ENCODE measurements at regions not wholly inside any gene's neighbourhood (a gene's known extent, or its start where the extent isn't known, plus 50 kb on each side); places are given as distances from the start of the nearest gene placed in this dataset.

DNA sequence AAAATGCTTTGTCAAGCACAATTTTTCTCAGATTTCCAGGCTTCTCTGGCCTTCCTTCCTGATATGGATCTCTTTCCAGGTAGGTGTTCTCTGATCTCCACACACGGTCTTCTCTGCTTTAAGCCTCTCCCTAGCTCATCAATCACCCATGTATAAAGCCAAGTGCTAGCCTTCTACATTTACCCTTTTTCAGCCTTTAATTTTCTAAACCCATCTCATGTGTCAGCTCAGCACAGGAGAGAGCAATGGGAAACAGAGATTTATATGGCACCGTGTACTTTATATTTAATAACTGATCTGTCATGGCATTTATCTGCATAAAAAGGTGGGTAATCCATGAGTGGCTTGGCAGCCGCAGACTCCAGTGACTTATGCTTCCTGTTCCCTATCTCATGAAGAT is 495.0 kb downstream of the RASEF start:
- DNase-seq (ENCODE audit: low read depth, low spot score): no peak

More for the DNA sequence above, 495.0 kb downstream of the RASEF start:
- no peak overlapping the region for H3K4me3 ChIP-seq (replicated peaks in 1 of 2; ENCODE audit: low read depth in 1 of 2, low read length in 2 of 2)
- ChIA-PET RAD21 (ENCODE audit: low non-redundant PET in 1 of 2, low total read pairs in 2 of 2, uncharacterized antibody in 2 of 2, unreplicated experiment in 2 of 2) (no interaction called here), POLR2A (no interaction called here), CTCF (no interaction called here)
- H3K27me3 ChIP-seq (ENCODE audit: insufficient read depth, low read length): no peaks in the 10 kb centered on the region
- no peaks in the 10 kb centered on the region for H3K36me3 ChIP-seq (ENCODE audit: control insufficient read depth in 1 of 2, insufficient read depth in 2 of 2, low read length in 2 of 2)
- H3K9me3 ChIP-seq (ENCODE audit: control insufficient read depth in 1 of 2, insufficient read depth in 1 of 2, low read depth in 1 of 2, low read length in 2 of 2): peaks cover 0 to 6% of the 10 kb centered on the region in 2 experiments; a peak in 2 of 4 replicates
- H3K4me2 ChIP-seq (ENCODE audit: low read length): no peak overlapping the region
- no TSS peak for BruUV-seq (replicated peaks)
- intact Hi-C loops (cut with micrococcal nuclease): no loop called here
- H3K79me2 ChIP-seq (ENCODE audit: insufficient read depth, low read length): no peaks in the 10 kb centered on the region
- H4K20me1 ChIP-seq (ENCODE audit: insufficient read depth): no peaks in the 10 kb centered on the region
- TF ChIP-seq, protein P1, sequence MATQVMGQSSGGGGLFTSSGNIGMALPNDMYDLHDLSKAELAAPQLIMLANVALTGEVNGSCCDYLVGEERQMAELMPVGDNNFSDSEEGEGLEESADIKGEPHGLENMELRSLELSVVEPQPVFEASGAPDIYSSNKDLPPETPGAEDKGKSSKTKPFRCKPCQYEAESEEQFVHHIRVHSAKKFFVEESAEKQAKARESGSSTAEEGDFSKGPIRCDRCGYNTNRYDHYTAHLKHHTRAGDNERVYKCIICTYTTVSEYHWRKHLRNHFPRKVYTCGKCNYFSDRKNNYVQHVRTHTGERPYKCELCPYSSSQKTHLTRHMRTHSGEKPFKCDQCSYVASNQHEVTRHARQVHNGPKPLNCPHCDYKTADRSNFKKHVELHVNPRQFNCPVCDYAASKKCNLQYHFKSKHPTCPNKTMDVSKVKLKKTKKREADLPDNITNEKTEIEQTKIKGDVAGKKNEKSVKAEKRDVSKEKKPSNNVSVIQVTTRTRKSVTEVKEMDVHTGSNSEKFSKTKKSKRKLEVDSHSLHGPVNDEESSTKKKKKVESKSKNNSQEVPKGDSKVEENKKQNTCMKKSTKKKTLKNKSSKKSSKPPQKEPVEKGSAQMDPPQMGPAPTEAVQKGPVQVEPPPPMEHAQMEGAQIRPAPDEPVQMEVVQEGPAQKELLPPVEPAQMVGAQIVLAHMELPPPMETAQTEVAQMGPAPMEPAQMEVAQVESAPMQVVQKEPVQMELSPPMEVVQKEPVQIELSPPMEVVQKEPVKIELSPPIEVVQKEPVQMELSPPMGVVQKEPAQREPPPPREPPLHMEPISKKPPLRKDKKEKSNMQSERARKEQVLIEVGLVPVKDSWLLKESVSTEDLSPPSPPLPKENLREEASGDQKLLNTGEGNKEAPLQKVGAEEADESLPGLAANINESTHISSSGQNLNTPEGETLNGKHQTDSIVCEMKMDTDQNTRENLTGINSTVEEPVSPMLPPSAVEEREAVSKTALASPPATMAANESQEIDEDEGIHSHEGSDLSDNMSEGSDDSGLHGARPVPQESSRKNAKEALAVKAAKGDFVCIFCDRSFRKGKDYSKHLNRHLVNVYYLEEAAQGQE (IDR thresholded peaks at IDR 0.05; ENCODE audit: low read depth): no peak
- TF ChIP-seq SIN3A (IDR thresholded peaks at IDR 0.05; ENCODE audit: low read depth) (no peak), POLR2A (IDR thresholded peaks at IDR 0.05; ENCODE audit: borderline replicate concordance, extremely low read depth, insufficient read depth, insufficient read length) (no peak), EGR1 (IDR thresholded peaks at IDR 0.05; ENCODE audit: low read depth) (no peak), YY1 (IDR thresholded peaks at IDR 0.05; ENCODE audit: extremely low read depth, insufficient replicate concordance, low read depth, low read length) (no peak), SRF (IDR thresholded peaks at IDR 0.05; ENCODE audit: low read depth) (no peak), EZH2 (IDR thresholded peaks at IDR 0.05) (no peak), SP1 (IDR thresholded peaks at IDR 0.05; ENCODE audit: low read depth) (no peak), ZNF274 (IDR thresholded peaks at IDR 0.05; ENCODE audit: low read depth, low read length) (no peak), POLR2AphosphoS5 (IDR thresholded peaks at IDR 0.05; ENCODE audit: low read depth, low read length) (no peak)
- TF ChIP-seq, protein P2, sequence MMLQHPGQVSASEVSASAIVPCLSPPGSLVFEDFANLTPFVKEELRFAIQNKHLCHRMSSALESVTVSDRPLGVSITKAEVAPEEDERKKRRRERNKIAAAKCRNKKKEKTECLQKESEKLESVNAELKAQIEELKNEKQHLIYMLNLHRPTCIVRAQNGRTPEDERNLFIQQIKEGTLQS (IDR thresholded peaks at IDR 0.05): no peak
- no peak overlapping the region for H3K27ac ChIP-seq (ENCODE audit: low read depth, low read length)
- no peak overlapping the region for H3K9ac ChIP-seq (ENCODE audit: low read length)
- no peaks in the 10 kb centered on the region for H3K4me1 ChIP-seq (ENCODE audit: control insufficient read depth in 1 of 2, insufficient read depth in 2 of 2, low read length in 2 of 2)
- no peak for ATAC-seq
- no peak overlapping the region for H2AFZ ChIP-seq (ENCODE audit: low read depth, low read length, poor library complexity, severe bottlenecking)
- no peaks in the 10 kb centered on the region for H3K9me2 ChIP-seq (ENCODE audit: insufficient read depth)
